ENCODE measurements at regions not wholly inside any gene's neighbourhood (a gene's known extent, or its start where the extent isn't known, plus 50 kb on each side); places are given as distances from the start of the nearest gene placed in this dataset.
"Not testable (repeated sequence)": the region's sequence is repeated elsewhere in the genome, so short reads cannot be mapped to it uniquely, and the experiment has no call there.

DNA sequence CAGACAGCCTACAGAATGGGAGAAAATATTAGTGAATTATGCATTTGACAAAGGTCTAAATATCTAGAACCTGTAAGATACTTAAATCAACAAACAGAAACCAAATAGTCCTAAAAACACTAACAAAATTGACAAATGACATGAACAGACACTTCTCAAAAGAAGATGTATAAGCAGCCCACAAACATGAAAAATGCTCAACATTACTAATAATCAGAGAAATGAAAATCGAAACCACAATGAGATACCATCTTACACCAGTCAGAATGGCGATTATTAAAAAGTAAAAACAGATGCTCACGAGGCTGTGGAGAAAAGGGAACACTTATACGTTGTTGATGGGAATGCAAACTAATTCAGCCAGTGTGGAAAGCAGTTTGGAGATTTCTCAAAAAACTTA, 1186.8 kb downstream of the DTWD2 start:
- no peak for ATAC-seq
- DNase-seq = no peak

GRCh38 chr5:117800261-117800660, 1188.1 kb downstream of the DTWD2 start:
- DNase-seq (no peak), ATAC-seq (no peak)

DNA sequence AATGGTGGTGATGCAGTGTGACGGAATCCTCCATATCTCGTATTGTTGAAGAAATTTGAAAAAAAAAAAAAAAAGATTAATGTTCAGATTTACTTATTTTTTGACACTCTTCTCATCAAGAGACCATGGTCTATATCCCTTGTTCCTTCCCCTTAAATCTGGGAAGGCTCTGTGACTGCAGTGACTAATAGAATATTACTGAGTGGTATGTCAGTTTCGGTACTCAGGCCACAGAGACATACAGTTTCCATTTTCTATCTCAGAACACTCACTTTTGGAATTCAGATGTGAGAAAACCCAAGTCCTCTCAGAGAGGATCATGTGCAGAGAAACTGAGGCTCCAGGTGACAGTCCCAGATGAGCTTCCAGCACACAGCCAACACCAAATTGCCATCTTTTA, 1193.5 kb downstream of the DTWD2 start:
- ATAC-seq (no peak), DNase-seq (no peak)

DNA sequence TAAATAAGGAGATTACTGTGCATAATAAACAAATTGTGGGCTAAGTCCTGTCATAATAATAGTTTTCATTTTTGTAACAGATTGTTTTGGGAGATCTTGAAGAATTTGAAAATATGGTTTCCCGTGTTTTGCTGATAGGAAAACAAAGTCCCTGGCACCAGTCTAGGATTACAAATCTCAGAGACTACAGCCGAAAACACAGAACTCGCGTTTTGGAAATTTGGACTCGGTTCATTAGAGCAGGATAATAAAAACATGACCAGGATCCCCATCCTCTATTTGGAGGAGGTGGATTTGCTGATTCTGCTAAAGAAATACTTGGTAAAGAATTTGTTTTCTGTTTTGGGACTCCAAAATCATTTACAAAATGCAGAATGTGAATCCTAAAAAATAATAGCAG, 1194.4 kb downstream of the DTWD2 start:
- DNase-seq (no peak), ATAC-seq (no peak)

DNA sequence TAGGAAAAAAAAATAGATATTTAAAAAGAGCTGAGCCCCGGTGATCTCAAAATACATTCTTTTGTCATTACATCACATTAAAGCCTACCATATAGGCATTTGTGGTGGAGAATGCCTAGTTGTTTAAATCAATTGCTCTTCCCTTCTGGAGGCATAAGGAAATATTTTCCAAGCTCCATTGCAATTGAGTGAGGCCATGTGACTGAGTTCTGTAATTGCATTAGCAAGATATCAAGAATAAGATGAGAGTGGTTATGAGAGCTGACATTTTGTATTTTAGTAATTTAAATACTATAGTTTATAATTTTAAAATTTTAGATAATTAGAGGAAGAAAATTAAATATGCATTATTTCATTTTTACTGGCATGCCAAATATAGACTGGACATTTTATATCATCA, 1195.9 kb downstream of the DTWD2 start:
- ATAC-seq (no peak), DNase-seq (no peak)

DNA sequence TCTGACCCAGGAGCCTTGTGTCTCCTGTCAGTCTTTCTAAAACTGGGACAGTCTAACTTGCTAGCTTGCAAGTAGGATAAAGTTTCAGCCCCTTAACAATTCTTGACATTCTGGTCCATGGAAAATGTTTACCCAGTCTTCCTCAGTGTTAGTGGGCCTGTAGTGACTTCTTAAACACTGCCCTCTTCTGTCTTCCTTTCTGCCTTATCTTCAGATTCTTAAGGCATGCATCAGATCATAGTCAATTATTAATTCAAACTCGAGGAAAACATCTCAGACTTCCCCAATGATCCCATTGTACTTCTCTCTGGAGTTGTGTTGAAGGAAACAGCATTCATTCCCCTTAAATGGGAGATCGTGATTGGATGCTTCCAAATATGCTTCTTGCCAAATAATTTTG, 1199.8 kb downstream of the DTWD2 start:
- ATAC-seq (no peak), DNase-seq (no peak)

GRCh38 chr5:117779171-117779570, 1204.5 kb upstream of the SEMA6A start:
- no peak for ATAC-seq
- DNase-seq = no peak

- no peak for ATAC-seq
- DNase-seq = no peak
Observed at GRCh38 chr5:117776977-117777376, 1202.4 kb upstream of the SEMA6A start.

GRCh38 chr5:117769877-117770276, 1195.3 kb upstream of the SEMA6A start:
- ATAC-seq = no peak
- no peak for DNase-seq

DNA sequence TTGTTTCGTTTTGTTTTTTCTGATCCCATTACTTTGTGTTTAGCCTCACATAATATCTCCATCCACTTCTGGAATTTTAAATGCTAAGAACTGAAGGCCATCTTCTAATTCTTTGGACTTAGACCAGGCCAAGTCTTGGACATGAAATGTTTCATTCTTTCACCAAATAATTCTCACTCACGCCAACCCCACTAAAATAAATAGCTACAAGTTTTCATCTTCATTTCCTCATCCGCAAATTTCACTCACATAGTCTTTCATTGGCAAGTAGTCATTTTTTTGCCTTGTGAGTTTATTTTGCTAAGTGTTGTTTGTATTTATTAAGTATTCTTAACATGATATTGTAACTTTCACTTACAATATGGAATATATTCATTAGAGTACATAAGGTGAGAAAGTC, 1188.6 kb upstream of the SEMA6A start:
- ATAC-seq (no peak), DNase-seq (no peak)

GRCh38 chr5:117761186-117761585, 1186.6 kb upstream of the SEMA6A start:
- DNase-seq = no peak
- ATAC-seq = no peak

DNA sequence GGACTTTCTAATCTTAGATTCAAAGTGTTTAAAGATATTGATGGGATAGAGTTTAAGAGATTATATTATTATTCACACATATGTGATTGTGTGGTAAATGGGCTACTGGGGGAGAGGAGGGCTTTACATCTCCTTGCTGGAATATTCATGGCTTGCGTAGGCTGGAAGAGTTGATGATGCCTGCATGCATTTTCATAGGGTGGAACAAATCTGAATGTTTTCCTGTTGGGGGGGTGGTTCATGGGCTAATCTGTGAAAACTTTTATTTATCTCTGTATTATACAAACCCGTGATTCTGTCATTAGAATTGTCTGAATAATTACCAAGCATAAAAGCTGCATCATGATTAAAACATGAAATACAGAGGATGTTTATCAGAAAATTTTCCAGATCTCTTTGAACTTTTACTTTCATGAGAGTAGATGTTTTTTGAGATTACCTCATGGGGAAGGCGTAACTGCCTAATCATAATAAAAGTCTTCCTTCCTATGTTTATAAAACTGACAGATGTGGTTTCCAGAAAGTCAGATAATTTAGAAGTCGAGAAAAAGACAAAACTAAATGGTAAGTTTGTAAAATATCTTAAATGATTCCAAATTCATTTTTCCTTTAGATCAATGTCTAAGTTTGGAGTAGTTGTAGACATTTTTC, 1185.4 kb upstream of the SEMA6A start:
- ATAC-seq (no peak), DNase-seq (no peak)

GRCh38 chr5:117752403-117752802, 1177.8 kb upstream of the SEMA6A start:
- DNase-seq (no peak), ATAC-seq (no peak)

- DNase-seq (no peak), ATAC-seq (no peak)
Observed at GRCh38 chr5:117748336-117748735, 1173.7 kb upstream of the SEMA6A start.

DNA sequence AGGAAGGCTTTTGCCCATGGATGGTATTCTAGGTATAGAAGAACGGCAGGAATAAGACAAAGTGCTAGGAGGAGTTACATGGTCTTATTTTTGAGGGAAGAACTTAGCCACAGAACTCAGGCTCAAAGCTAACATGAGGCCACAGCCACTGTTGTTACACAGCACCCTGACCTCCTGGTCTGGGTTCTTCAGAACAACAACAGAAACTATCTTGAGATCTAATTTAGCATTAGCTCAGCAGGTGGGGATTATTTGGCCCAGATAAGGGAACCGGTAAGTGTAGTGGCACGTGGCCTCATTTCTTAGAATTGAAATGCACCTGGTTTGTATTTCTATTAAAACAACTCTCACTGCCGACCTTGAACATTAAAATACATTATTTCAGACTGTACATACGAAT, 1168.7 kb upstream of the SEMA6A start:
- ATAC-seq (no peak), DNase-seq (no peak)

DNA sequence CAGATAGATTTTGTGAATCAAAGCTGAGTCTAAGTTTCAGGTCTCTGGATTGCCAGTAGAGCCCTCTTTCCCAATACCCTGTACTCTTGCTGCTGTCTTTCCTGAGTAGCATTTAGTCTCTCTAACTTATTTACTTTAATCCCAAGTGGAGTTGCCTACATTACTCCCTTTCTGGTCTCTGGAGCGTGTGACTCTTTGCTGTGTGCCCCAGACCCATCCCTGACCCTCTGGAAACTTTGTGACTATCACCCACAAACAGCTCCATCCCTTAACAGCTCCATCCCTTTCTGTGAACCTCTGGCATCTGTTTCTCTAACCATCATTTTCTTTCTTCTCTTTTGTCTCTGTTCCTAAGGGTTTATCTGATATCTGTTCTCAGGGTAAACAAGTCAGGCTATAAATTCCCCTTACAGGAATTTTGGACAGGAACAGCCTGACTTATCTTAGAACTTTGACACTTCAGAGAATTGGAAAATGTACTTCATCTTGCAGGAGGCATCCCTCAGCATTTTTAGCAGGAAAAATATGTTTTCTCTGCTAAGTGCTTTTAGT, 1167.1 kb upstream of the SEMA6A start:
- ATAC-seq = no peak
- DNase-seq = no peak

GRCh38 chr5:117740268-117740667, 1165.6 kb upstream of the SEMA6A start:
- ATAC-seq (no peak), DNase-seq (no peak)

GRCh38 chr5:117738571-117738970, 1163.9 kb upstream of the SEMA6A start:
- ATAC-seq = no peak

GRCh38 chr5:117736698-117737097, 1162.1 kb upstream of the SEMA6A start:
- no peak for ATAC-seq
- DNase-seq = no peak

More at GRCh38 chr5:117738571-117738970, 1163.9 kb upstream of the SEMA6A start:
- DNase-seq = no peak

DNA sequence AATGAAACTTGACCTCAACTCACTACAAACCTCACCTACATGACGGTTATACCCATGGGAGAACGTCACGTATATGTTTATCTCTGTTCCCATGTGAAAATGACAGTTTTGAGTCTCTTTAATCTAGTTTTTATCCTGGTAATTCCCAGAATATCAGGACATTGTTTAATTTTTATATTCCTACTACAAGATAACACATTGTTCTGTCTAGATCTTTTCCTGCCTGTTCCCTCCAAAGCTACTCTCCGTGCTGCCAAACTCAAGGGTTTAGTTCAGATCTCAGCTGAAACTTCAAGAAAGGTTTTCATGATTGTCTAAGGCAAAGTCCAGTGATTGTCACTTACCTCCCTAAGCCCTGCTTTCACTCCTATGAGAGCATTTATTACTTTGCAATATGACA, 1159.4 kb upstream of the SEMA6A start:
- ATAC-seq = no peak
- no peak for DNase-seq

DNA sequence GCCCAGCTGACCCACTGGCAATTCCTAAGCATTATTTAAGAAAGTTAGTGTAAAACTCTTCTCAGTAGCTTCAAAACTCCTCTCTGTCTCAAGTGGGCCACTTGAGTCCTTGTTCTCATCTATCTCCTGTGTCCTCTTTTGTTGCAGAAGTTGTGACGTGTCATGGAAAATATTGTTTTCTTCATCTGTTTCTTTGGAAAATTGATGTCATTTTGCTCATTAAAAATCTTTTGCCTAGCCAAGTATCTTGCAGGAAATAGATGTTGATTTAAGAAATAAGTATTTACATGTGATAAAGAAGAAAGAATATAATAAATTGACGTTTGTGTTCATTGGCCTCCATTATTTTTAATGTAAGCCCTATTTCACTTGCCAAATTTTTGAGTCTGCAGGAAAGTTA, 1158.4 kb upstream of the SEMA6A start:
- ATAC-seq (no peak), DNase-seq (no peak)

GRCh38 chr5:117732264-117732663, 1157.6 kb upstream of the SEMA6A start:
- no peak for DNase-seq
- ATAC-seq = no peak

GRCh38 chr5:117731446-117731845, 1156.8 kb upstream of the SEMA6A start:
- no peak for ATAC-seq

GRCh38 chr5:117720784-117721183, 1146.2 kb upstream of the SEMA6A start:
- not testable (repeated sequence) for DNase-seq, ATAC-seq

More at GRCh38 chr5:117731446-117731845, 1156.8 kb upstream of the SEMA6A start:
- DNase-seq = no peak

Data from stimulated activated naive CD8-positive, alpha-beta T cell treated with anti-CD3 and anti-CD28 coated beads, Interleukin-15, Interleukin-2, amounts not matched to agents 100 U/mL and 50 U/mL, for 24 hours (primary cell).